ENCODE measurements at regions not wholly inside any gene's neighbourhood (a gene's known extent, or its start where the extent isn't known, plus 50 kb on each side); places are given as distances from the start of the nearest gene placed in this dataset.

DNA sequence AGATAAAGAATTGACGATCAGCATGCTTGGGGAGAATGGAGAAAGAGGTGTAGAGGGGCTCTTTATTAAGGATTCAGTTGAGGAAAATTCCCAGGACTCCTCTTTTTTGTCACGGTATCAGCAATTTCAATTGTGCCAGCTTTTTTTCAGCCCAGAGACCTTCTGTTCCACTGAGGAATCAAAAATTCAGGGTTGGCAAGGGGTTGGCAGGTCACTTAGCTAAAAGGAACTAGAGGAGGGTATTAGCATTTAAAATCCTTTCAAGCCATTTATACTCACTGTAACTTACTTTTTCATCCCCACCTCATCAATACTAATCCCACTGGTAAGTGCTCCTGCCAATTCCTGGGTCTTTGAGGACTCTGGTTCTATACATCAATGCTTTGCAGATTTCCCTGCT is 757.5 kb upstream of the COBL start:
- H3K27ac Mint-ChIP-seq = no peak overlapping the region
- Histone ChIP-seq H3K9me3 (ENCODE audit: control insufficient read depth, low read length) (no peaks in the 10 kb centered on the region), H3K27me3 (ENCODE audit: control insufficient read depth, insufficient read depth, low read length, poor library complexity, severe bottlenecking) (no peaks in the 10 kb centered on the region), H3K27ac (ENCODE audit: low read depth, low read length) (no peak overlapping the region), H3K36me3 (ENCODE audit: control insufficient read depth, insufficient read depth, low read length) (no peaks in the 10 kb centered on the region), H3K9ac (ENCODE audit: extremely low read depth, low read length, poor library complexity, severe bottlenecking) (no peak overlapping the region), H3K4me3 (ENCODE audit: low read length) (no peak overlapping the region), H3K4me1 (ENCODE audit: control insufficient read depth, insufficient read depth, low read length) (no peaks in the 10 kb centered on the region)
- H3K4me1 Mint-ChIP-seq = peaks cover 6% of the 10 kb centered on the region
- TF ChIP-seq, protein P1, sequence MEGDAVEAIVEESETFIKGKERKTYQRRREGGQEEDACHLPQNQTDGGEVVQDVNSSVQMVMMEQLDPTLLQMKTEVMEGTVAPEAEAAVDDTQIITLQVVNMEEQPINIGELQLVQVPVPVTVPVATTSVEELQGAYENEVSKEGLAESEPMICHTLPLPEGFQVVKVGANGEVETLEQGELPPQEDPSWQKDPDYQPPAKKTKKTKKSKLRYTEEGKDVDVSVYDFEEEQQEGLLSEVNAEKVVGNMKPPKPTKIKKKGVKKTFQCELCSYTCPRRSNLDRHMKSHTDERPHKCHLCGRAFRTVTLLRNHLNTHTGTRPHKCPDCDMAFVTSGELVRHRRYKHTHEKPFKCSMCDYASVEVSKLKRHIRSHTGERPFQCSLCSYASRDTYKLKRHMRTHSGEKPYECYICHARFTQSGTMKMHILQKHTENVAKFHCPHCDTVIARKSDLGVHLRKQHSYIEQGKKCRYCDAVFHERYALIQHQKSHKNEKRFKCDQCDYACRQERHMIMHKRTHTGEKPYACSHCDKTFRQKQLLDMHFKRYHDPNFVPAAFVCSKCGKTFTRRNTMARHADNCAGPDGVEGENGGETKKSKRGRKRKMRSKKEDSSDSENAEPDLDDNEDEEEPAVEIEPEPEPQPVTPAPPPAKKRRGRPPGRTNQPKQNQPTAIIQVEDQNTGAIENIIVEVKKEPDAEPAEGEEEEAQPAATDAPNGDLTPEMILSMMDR (conservative IDR thresholded peaks at IDR 0.05) = no peak
- DNase-seq = no peak
- no peak overlapping the region for H3K4me3 Mint-ChIP-seq
- peaks cover 9% of the 10 kb centered on the region for H3K27me3 Mint-ChIP-seq (ENCODE audit: insufficient read depth)
- 89 to 97% methylated on average over 2 of the region's 2 CpGs for WGBS, 2 experiments (ENCODE audit: insufficient coverage in 1 of 2, insufficient read length in 1 of 2)
- no peaks in the 10 kb centered on the region for H3K36me3 Mint-ChIP-seq (ENCODE audit: low read depth)
- no peaks in the 10 kb centered on the region for H3K9me3 Mint-ChIP-seq

DNA sequence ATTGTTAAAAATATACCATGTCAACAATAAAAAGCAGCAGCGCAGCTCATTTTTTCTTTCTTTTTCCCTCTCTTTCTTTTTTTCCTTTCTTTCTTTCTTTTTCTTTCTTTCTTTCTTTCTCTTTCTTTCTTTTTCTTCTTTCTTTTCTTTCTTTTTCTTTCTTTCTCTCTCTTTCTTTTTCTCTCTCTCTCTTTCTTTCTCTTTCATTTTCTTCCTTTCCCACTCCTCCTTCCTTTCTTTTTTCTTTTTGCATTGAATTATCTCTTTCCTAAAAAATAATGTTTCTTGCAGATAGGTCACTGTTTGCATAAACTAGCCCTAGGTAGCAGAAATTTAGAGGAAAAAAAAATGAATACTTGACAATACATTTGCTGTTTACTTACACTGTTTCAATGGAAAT is 755.1 kb upstream of the COBL start:
- no peaks in the 10 kb centered on the region for H3K36me3 Mint-ChIP-seq (ENCODE audit: low read depth)
- H3K36me3 ChIP-seq (ENCODE audit: control insufficient read depth, insufficient read depth, low read length) = no peaks in the 10 kb centered on the region
- no peak for DNase-seq
- no peak overlapping the region for H3K9ac ChIP-seq (ENCODE audit: extremely low read depth, low read length, poor library complexity, severe bottlenecking)
- H3K9me3 ChIP-seq (ENCODE audit: control insufficient read depth, low read length) = no peaks in the 10 kb centered on the region
- H3K4me1 ChIP-seq (ENCODE audit: control insufficient read depth, insufficient read depth, low read length) = no peaks in the 10 kb centered on the region
- H3K27me3 ChIP-seq (ENCODE audit: control insufficient read depth, insufficient read depth, low read length, poor library complexity, severe bottlenecking) = no peaks in the 10 kb centered on the region
- no peak overlapping the region for H3K4me3 ChIP-seq (ENCODE audit: low read length)
- H3K27me3 Mint-ChIP-seq (ENCODE audit: insufficient read depth) = peaks cover 9% of the 10 kb centered on the region
- H3K9me3 Mint-ChIP-seq = no peaks in the 10 kb centered on the region
- 0% methylated on average over 1 of the region's 1 CpG for WGBS, 2 experiments (ENCODE audit: insufficient coverage in 1 of 2, insufficient read length in 1 of 2)
- no peak overlapping the region for H3K27ac ChIP-seq (ENCODE audit: low read depth, low read length)
- H3K27ac Mint-ChIP-seq = no peak overlapping the region
- H3K4me1 Mint-ChIP-seq = no peaks in the 10 kb centered on the region
- TF ChIP-seq, protein P1 (conservative IDR thresholded peaks at IDR 0.05) = no peak
- H3K4me3 Mint-ChIP-seq = no peak overlapping the region

DNA sequence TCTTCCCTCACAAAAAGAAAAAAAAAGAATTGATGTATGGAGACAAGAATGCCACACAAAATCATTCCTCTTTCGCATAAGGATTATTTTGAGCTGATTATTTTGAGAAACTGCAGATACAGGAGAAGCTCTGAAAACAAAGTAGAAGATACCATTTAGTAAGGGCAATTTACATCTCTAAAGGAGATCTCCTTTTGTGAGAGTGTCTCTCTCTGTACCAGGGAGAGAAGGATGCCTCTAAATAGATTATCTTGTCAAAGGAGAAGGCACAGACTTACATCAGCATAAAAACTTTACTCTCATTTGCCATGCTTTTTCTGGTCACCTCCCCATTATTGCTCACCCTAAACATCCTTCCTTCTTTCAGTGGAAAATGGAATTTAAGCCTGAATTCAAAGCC is 747.9 kb upstream of the COBL start:
- H3K9ac ChIP-seq (ENCODE audit: extremely low read depth, low read length, poor library complexity, severe bottlenecking) = no peak overlapping the region
- Mint-ChIP-seq H3K36me3 (ENCODE audit: low read depth) (no peaks in the 10 kb centered on the region), H3K4me3 (no peak overlapping the region), H3K27me3 (ENCODE audit: insufficient read depth) (no peaks in the 10 kb centered on the region), H3K4me1 (peaks cover 8% of the 10 kb centered on the region), H3K9me3 (no peaks in the 10 kb centered on the region), H3K27ac (no peak overlapping the region)
- H3K4me1 ChIP-seq (ENCODE audit: control insufficient read depth, insufficient read depth, low read length) = no peaks in the 10 kb centered on the region
- no peak overlapping the region for H3K27ac ChIP-seq (ENCODE audit: low read depth, low read length)
- no peak overlapping the region for H3K4me3 ChIP-seq (ENCODE audit: low read length)
- H3K9me3 ChIP-seq (ENCODE audit: control insufficient read depth, low read length) = no peaks in the 10 kb centered on the region
- no peaks in the 10 kb centered on the region for H3K27me3 ChIP-seq (ENCODE audit: control insufficient read depth, insufficient read depth, low read length, poor library complexity, severe bottlenecking)
- TF ChIP-seq, protein P1 (conservative IDR thresholded peaks at IDR 0.05) = no peak
- no peaks in the 10 kb centered on the region for H3K36me3 ChIP-seq (ENCODE audit: control insufficient read depth, insufficient read depth, low read length)
- 80 to 89% methylated on average over 1 of the region's 1 CpG for WGBS, 2 experiments (ENCODE audit: insufficient coverage in 1 of 2, insufficient read length in 1 of 2)
- no peak for DNase-seq
